ENCODE measurements at regions not wholly inside any gene's neighbourhood (a gene's known extent, or its start where the extent isn't known, plus 50 kb on each side); places are given as distances from the start of the nearest gene placed in this dataset.
A peak's percentile ranks its signal among the peaks of the same experiment; 100 is the strongest.

DNA sequence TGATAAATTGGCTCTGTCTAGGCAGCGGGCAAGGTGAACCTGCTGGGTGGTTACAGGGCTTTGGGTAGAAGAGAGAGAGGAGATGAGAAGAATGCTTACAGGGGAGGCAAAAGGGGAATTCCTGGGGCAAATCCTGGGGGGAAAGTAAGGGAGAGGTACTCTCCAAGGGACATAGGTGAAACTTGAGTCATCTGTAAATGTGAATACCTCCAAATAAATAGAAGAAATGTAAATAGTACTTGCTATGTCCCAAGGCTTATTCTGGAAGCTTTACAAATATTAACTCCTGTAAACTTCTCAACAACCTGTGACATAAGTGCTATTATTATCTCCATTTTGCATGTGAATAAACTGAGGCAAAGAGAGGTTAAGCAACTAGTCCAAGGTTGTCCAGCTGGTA is 57.7 kb upstream of the CDK13 start:
- Histone ChIP-seq H3K27me3 (ENCODE audit: control insufficient read depth in 2 of 2, insufficient read depth in 1 of 2, low read length in 1 of 2) (no peaks in the 10 kb centered on the region), H3K4me3 (ENCODE audit: low read length in 2 of 2) (no peak overlapping the region), H3K27ac (ENCODE audit: low read depth in 1 of 2, low read length in 1 of 2) (no peak overlapping the region), H3K36me3 (ENCODE audit: control insufficient read depth in 2 of 2, insufficient read depth in 2 of 2, low read length in 1 of 2) (no peaks in the 10 kb centered on the region), H3K4me1 (ENCODE audit: control insufficient read depth in 2 of 2, insufficient read depth in 2 of 2, low read length in 2 of 2) (peaks cover 0 to 3% of the 10 kb centered on the region in 2 donors), H3K9me3 (ENCODE audit: control insufficient read depth in 2 of 2, insufficient read depth in 1 of 2, low read length in 1 of 2) (no peaks in the 10 kb centered on the region)
- DNase-seq (ENCODE audit: low read depth in 6 of 9, low spot score in 9 of 9), result no peak
- 98% methylated on average over 1 of the region's 1 CpG for WGBS

DNA sequence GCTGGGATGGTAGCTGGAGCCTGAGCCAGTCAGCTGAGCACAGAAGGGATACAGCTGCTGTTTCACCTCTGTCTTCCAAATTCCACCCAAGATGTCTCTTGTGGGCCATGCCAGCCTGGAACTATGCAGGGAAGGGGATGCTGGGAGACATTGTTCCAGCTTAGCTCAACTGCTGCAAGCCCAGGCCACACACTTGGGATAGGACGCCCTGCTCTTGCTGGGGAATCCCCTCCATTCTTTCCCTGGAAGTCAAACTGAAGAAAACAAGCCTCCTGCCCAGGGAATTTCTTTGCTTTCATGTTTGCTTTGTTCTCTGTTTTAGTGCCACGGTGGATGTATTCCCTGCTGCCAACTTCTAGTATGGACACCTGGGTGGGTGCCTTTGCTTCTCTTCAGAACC is 55.2 kb upstream of the CDK13 start:
- peaks cover 0 to 3% of the 10 kb centered on the region in 2 donors for H3K4me1 ChIP-seq (ENCODE audit: control insufficient read depth in 2 of 2, insufficient read depth in 2 of 2, low read length in 2 of 2)
- no peaks in the 10 kb centered on the region for H3K9me3 ChIP-seq (ENCODE audit: control insufficient read depth in 2 of 2, insufficient read depth in 1 of 2, low read length in 1 of 2)
- H3K27me3 ChIP-seq (ENCODE audit: control insufficient read depth in 2 of 2, insufficient read depth in 1 of 2, low read length in 1 of 2), result no peaks in the 10 kb centered on the region
- 84% methylated on average over 2 of the region's 2 CpGs for WGBS
- H3K27ac ChIP-seq (ENCODE audit: low read depth in 1 of 2, low read length in 1 of 2), result peak overlapping the region in 1 of 2 donors; percentile 10
- H3K4me3 ChIP-seq (ENCODE audit: low read length in 2 of 2), result no peak overlapping the region
- no peak for DNase-seq (ENCODE audit: low read depth in 6 of 9, low spot score in 9 of 9)
- no peaks in the 10 kb centered on the region for H3K36me3 ChIP-seq (ENCODE audit: control insufficient read depth in 2 of 2, insufficient read depth in 2 of 2, low read length in 1 of 2)

DNA sequence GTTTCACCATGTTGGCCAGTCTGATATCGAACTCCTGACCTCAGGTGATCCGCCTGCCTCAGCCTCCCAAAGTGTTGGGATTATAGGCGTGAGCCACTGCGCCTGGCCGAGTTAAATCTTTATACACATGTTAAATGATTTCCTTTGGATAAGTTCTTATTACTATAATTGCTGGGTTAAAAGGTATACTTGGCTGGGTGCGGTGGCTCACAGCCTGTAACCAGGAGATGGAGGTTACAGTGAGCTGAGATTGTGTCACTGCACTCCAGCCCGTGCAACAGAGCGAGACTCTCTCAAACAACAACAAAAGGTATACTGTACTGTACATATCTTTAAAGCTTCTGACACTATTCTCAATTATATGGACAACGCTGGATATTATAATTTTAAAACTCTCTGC is 53.2 kb upstream of the CDK13 start:
- DNase-seq (ENCODE audit: low read depth in 6 of 9, low spot score in 9 of 9), result no peak
- WGBS, result 95% methylated on average over 9 of the region's 9 CpGs
- no peaks in the 10 kb centered on the region for H3K9me3 ChIP-seq (ENCODE audit: control insufficient read depth in 2 of 2, insufficient read depth in 1 of 2, low read length in 1 of 2)
- no peak overlapping the region for H3K27ac ChIP-seq (ENCODE audit: low read depth in 1 of 2, low read length in 1 of 2)
- no peak overlapping the region for H3K4me3 ChIP-seq (ENCODE audit: low read length in 2 of 2)
- no peaks in the 10 kb centered on the region for H3K36me3 ChIP-seq (ENCODE audit: control insufficient read depth in 2 of 2, insufficient read depth in 2 of 2, low read length in 1 of 2)
- H3K27me3 ChIP-seq (ENCODE audit: control insufficient read depth in 2 of 2, insufficient read depth in 1 of 2, low read length in 1 of 2), result no peaks in the 10 kb centered on the region
- peaks cover 0 to 3% of the 10 kb centered on the region in 2 donors for H3K4me1 ChIP-seq (ENCODE audit: control insufficient read depth in 2 of 2, insufficient read depth in 2 of 2, low read length in 2 of 2)

DNA sequence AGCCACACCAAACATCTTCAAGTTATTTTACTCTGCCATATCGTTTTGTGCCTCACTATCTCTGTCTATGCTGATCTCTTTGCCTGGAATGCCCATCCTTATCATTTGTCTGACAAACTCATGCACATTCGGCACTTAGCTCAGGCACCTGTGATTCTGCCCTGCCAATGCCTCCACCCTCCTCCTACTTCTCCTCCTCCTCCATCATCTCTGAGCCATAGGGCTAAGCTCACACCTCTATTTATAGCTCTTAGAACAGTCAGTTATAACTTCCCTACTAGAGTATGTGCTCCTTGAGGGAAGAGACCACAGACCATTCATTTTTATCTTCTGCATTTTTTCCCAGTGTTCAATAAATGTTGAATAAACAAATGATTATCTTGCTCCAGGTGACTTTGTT is 51.2 kb upstream of the CDK13 start:
- H3K36me3 ChIP-seq (ENCODE audit: control insufficient read depth in 2 of 2, insufficient read depth in 2 of 2, low read length in 1 of 2), result no peaks in the 10 kb centered on the region
- H3K27me3 ChIP-seq (ENCODE audit: control insufficient read depth in 2 of 2, insufficient read depth in 1 of 2, low read length in 1 of 2), result no peaks in the 10 kb centered on the region
- H3K9me3 ChIP-seq (ENCODE audit: control insufficient read depth in 2 of 2, insufficient read depth in 1 of 2, low read length in 1 of 2), result no peaks in the 10 kb centered on the region
- H3K27ac ChIP-seq (ENCODE audit: low read depth in 1 of 2, low read length in 1 of 2), result no peak overlapping the region
- WGBS, result 45% methylated on average over 2 of the region's 2 CpGs
- no peak overlapping the region for H3K4me3 ChIP-seq (ENCODE audit: low read length in 2 of 2)
- peaks cover 0 to 3% of the 10 kb centered on the region in 2 donors for H3K4me1 ChIP-seq (ENCODE audit: control insufficient read depth in 2 of 2, insufficient read depth in 2 of 2, low read length in 2 of 2)
- DNase-seq (ENCODE audit: low read depth in 6 of 9, low spot score in 9 of 9), result no peak

Measured in thymus (tissue), 11 donors.